ENCODE measurements at regions not wholly inside any gene's neighbourhood (a gene's known extent, or its start where the extent isn't known, plus 50 kb on each side); places are given as distances from the start of the nearest gene placed in this dataset.

GRCh38 chr4:157889788-157890187 is 283.0 kb downstream of the GASK1B start:
- Histone ChIP-seq H3K4me3 (ENCODE audit: low read depth, low read length) (no peak overlapping the region), H3K36me3 (ENCODE audit: insufficient read depth, low read length) (no peaks in the 10 kb centered on the region), H3K79me2 (ENCODE audit: control insufficient read depth, insufficient read depth, low read length, unreplicated experiment) (no peaks in the 10 kb centered on the region), H3K27ac (ENCODE audit: low read depth, low read length) (no peak overlapping the region), H2AFZ (ENCODE audit: low read length, unreplicated experiment) (no peak overlapping the region), H3K4me1 (ENCODE audit: control insufficient read depth, insufficient read depth, low read length, unreplicated experiment) (no peaks in the 10 kb centered on the region), H3K27me3 (ENCODE audit: insufficient read depth, low read length) (peaks cover 12% of the 10 kb centered on the region)

DNA sequence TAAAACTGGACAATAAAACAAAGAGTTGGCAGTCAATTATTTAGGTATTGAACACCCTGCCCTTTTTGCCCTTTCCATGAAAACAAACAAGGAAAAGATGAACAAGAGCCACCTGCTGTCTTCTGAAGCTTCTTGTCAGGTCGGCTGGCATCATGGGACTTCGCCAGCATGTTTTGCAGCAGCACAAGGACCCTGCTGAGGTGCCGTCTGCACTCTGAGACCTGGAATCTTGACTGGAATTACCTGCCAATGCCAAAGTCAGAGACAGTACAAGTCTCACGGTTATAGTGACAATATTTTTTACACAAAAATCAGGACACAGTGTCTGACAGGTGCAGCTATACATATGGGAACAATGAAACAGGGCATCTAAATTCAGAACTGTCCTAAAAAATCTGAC is 284.5 kb downstream of the GASK1B start:
- Histone ChIP-seq H3K27me3 (ENCODE audit: insufficient read depth, low read length) (peaks cover 12% of the 10 kb centered on the region), H3K4me1 (ENCODE audit: control insufficient read depth, insufficient read depth, low read length, unreplicated experiment) (no peaks in the 10 kb centered on the region), H3K4me3 (ENCODE audit: low read depth, low read length) (no peak overlapping the region), H2AFZ (ENCODE audit: low read length, unreplicated experiment) (no peak overlapping the region), H3K79me2 (ENCODE audit: control insufficient read depth, insufficient read depth, low read length, unreplicated experiment) (no peaks in the 10 kb centered on the region), H3K27ac (ENCODE audit: low read depth, low read length) (no peak overlapping the region), H3K36me3 (ENCODE audit: insufficient read depth, low read length) (no peaks in the 10 kb centered on the region)

DNA sequence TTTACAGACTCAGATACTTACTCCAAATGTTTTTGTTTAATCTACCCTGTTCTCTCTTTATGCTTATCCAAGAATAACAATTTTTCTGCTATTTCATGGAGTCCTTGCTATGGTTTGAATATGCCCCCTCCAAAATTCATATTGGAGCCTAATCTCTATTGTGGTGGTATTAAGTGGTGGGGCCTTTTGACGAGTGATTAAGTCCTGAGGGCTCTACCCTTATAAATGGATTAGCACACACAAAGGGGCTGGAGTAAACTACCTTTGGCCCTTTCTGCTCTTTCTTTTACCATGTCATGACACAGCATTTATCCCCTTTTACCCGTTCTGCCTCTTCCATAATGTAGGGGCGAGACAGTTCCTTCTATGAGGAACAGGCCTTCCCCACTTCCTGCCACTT is 285.5 kb downstream of the GASK1B start:
- H3K27me3 ChIP-seq (ENCODE audit: insufficient read depth, low read length) = peaks cover 8% of the 10 kb centered on the region
- H3K4me3 ChIP-seq (ENCODE audit: low read depth, low read length) = no peak overlapping the region
- no peaks in the 10 kb centered on the region for H3K36me3 ChIP-seq (ENCODE audit: insufficient read depth, low read length)
- no peak overlapping the region for H2AFZ ChIP-seq (ENCODE audit: low read length, unreplicated experiment)
- H3K27ac ChIP-seq (ENCODE audit: low read depth, low read length) = no peak overlapping the region
- H3K79me2 ChIP-seq (ENCODE audit: control insufficient read depth, insufficient read depth, low read length, unreplicated experiment) = no peaks in the 10 kb centered on the region
- H3K4me1 ChIP-seq (ENCODE audit: control insufficient read depth, insufficient read depth, low read length, unreplicated experiment) = no peaks in the 10 kb centered on the region

- peaks cover 6% of the 10 kb centered on the region for H3K27me3 ChIP-seq (ENCODE audit: insufficient read depth, low read length)
- no peaks in the 10 kb centered on the region for H3K79me2 ChIP-seq (ENCODE audit: control insufficient read depth, insufficient read depth, low read length, unreplicated experiment)
- no peaks in the 10 kb centered on the region for H3K36me3 ChIP-seq (ENCODE audit: insufficient read depth, low read length)
- no peak overlapping the region for H2AFZ ChIP-seq (ENCODE audit: low read length, unreplicated experiment)
- H3K27ac ChIP-seq (ENCODE audit: low read depth, low read length) = no peak overlapping the region
- no peaks in the 10 kb centered on the region for H3K4me1 ChIP-seq (ENCODE audit: control insufficient read depth, insufficient read depth, low read length, unreplicated experiment)
- H3K4me3 ChIP-seq (ENCODE audit: low read depth, low read length) = no peak overlapping the region
Measured at GRCh38 chr4:157886645-157887044, 286.2 kb downstream of the GASK1B start.

GRCh38 chr4:157885811-157886210 is 287.0 kb downstream of the GASK1B start:
- Histone ChIP-seq H3K27me3 (ENCODE audit: insufficient read depth, low read length) (peaks cover 6% of the 10 kb centered on the region), H3K27ac (ENCODE audit: low read depth, low read length) (no peak overlapping the region), H3K4me1 (ENCODE audit: control insufficient read depth, insufficient read depth, low read length, unreplicated experiment) (no peaks in the 10 kb centered on the region), H3K79me2 (ENCODE audit: control insufficient read depth, insufficient read depth, low read length, unreplicated experiment) (no peaks in the 10 kb centered on the region), H3K4me3 (ENCODE audit: low read depth, low read length) (no peak overlapping the region), H2AFZ (ENCODE audit: low read length, unreplicated experiment) (no peak overlapping the region), H3K36me3 (ENCODE audit: insufficient read depth, low read length) (no peaks in the 10 kb centered on the region)

DNA sequence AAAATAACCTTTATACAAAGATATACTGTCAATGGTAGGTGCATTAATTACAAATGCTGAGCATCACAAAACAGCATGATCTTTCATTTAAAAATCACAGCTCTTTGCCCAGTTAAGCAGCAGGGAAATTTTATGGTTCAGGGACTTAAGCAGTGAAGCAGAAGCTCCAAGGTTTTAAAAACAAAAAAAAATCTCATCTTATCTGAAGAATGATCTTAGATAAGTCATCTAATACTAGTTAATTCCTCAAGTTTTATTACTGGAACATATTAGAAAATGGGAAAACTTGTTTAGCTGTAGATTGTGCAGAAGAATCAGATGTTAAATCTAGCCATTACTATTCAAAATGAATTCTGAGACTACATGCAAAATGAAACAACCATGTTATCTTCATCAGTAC is 289.9 kb downstream of the GASK1B start:
- Histone ChIP-seq H3K4me3 (ENCODE audit: low read depth, low read length) (no peak overlapping the region), H3K27me3 (ENCODE audit: insufficient read depth, low read length) (peaks cover 2% of the 10 kb centered on the region; the same call in 1 of the 2 replicates), H3K27ac (ENCODE audit: low read depth, low read length) (no peak overlapping the region), H2AFZ (ENCODE audit: low read length, unreplicated experiment) (no peak overlapping the region), H3K4me1 (ENCODE audit: control insufficient read depth, insufficient read depth, low read length, unreplicated experiment) (no peaks in the 10 kb centered on the region), H3K79me2 (ENCODE audit: control insufficient read depth, insufficient read depth, low read length, unreplicated experiment) (no peaks in the 10 kb centered on the region), H3K36me3 (ENCODE audit: insufficient read depth, low read length) (no peaks in the 10 kb centered on the region)

DNA sequence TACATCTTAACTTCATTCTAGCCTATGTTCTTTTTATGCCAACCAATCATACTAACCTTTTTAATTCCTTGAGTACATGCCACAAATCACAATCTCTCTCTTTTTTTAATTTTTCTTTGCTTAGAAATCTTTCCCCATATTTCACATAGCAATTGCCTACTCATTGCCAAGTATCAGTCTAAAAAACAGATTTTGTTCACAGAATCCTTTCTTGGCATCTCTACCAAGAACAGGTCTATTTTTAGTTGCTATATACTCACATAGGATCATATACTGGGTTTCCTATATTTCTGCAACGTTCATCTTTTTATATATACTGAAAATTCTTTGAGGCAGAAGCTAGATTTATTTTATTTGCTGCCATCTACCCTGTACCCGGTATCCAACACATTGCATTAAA is 292.1 kb downstream of the GASK1B start:
- no peak overlapping the region for H3K4me3 ChIP-seq (ENCODE audit: low read depth, low read length)
- no peaks in the 10 kb centered on the region for H3K36me3 ChIP-seq (ENCODE audit: insufficient read depth, low read length)
- H2AFZ ChIP-seq (ENCODE audit: low read length, unreplicated experiment) = no peak overlapping the region
- peaks cover 2% of the 10 kb centered on the region; the same call in 1 of the 2 replicates for H3K27me3 ChIP-seq (ENCODE audit: insufficient read depth, low read length)
- no peaks in the 10 kb centered on the region for H3K79me2 ChIP-seq (ENCODE audit: control insufficient read depth, insufficient read depth, low read length, unreplicated experiment)
- H3K27ac ChIP-seq (ENCODE audit: low read depth, low read length) = no peak overlapping the region
- H3K4me1 ChIP-seq (ENCODE audit: control insufficient read depth, insufficient read depth, low read length, unreplicated experiment) = no peaks in the 10 kb centered on the region

GRCh38 chr4:157854819-157855218 is 318.0 kb downstream of the GASK1B start:
- no peak overlapping the region for H3K4me3 ChIP-seq (ENCODE audit: low read depth, low read length)
- no peaks in the 10 kb centered on the region for H3K79me2 ChIP-seq (ENCODE audit: control insufficient read depth, insufficient read depth, low read length, unreplicated experiment)
- H3K27ac ChIP-seq (ENCODE audit: low read depth, low read length) = no peak overlapping the region
- H2AFZ ChIP-seq (ENCODE audit: low read length, unreplicated experiment) = no peak overlapping the region
- no peaks in the 10 kb centered on the region; the same call in 1 of the 2 replicates for H3K27me3 ChIP-seq (ENCODE audit: insufficient read depth, low read length)
- no peaks in the 10 kb centered on the region for H3K36me3 ChIP-seq (ENCODE audit: insufficient read depth, low read length)
- H3K4me1 ChIP-seq (ENCODE audit: control insufficient read depth, insufficient read depth, low read length, unreplicated experiment) = no peaks in the 10 kb centered on the region

GRCh38 chr4:157840648-157841047 is 332.2 kb downstream of the GASK1B start:
- Histone ChIP-seq H3K79me2 (ENCODE audit: control insufficient read depth, insufficient read depth, low read length, unreplicated experiment) (no peaks in the 10 kb centered on the region), H3K4me3 (ENCODE audit: low read depth, low read length) (no peak overlapping the region), H3K27me3 (ENCODE audit: insufficient read depth, low read length) (no peaks in the 10 kb centered on the region), H3K4me1 (ENCODE audit: control insufficient read depth, insufficient read depth, low read length, unreplicated experiment) (no peaks in the 10 kb centered on the region), H3K36me3 (ENCODE audit: insufficient read depth, low read length) (no peaks in the 10 kb centered on the region), H2AFZ (ENCODE audit: low read length, unreplicated experiment) (no peak overlapping the region), H3K27ac (ENCODE audit: low read depth, low read length) (no peak overlapping the region)

DNA sequence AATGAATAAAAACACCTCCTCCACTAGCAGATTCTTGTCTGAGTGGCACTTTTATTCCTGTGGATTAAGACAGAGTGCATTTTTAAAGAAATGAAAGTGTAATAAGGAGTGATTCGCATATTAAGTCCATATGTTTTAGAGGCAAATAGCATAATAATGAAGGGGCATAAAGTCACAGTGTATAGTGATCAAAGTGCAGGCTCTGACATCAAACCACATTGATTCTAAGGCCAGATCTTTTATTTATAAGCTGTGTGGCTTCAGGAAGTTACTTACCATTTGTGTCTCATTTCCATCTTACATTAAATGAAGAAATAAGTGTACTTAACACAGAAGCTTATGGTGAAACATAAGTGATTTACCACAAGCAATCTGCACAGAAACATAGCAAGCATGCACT is 332.8 kb downstream of the GASK1B start:
- H3K36me3 ChIP-seq (ENCODE audit: insufficient read depth, low read length) = no peaks in the 10 kb centered on the region

GRCh38 chr4:157838366-157838765 is 334.5 kb downstream of the GASK1B start:
- Histone ChIP-seq H3K79me2 (ENCODE audit: control insufficient read depth, insufficient read depth, low read length, unreplicated experiment) (no peaks in the 10 kb centered on the region), H3K27me3 (ENCODE audit: insufficient read depth, low read length) (no peaks in the 10 kb centered on the region)

More for the DNA sequence above, 332.8 kb downstream of the GASK1B start:
- H3K27ac ChIP-seq (ENCODE audit: low read depth, low read length) = no peak overlapping the region
- no peaks in the 10 kb centered on the region for H3K27me3 ChIP-seq (ENCODE audit: insufficient read depth, low read length)
- no peaks in the 10 kb centered on the region for H3K79me2 ChIP-seq (ENCODE audit: control insufficient read depth, insufficient read depth, low read length, unreplicated experiment)
- H3K4me3 ChIP-seq (ENCODE audit: low read depth, low read length) = no peak overlapping the region
- no peaks in the 10 kb centered on the region for H3K4me1 ChIP-seq (ENCODE audit: control insufficient read depth, insufficient read depth, low read length, unreplicated experiment)
- no peak overlapping the region for H2AFZ ChIP-seq (ENCODE audit: low read length, unreplicated experiment)

More at GRCh38 chr4:157838366-157838765, 334.5 kb downstream of the GASK1B start:
- H2AFZ ChIP-seq (ENCODE audit: low read length, unreplicated experiment) = no peak overlapping the region
- H3K27ac ChIP-seq (ENCODE audit: low read depth, low read length) = no peak overlapping the region
- H3K36me3 ChIP-seq (ENCODE audit: insufficient read depth, low read length) = no peaks in the 10 kb centered on the region
- H3K4me3 ChIP-seq (ENCODE audit: low read depth, low read length) = no peak overlapping the region
- H3K4me1 ChIP-seq (ENCODE audit: control insufficient read depth, insufficient read depth, low read length, unreplicated experiment) = no peaks in the 10 kb centered on the region

Data from ACC112 (cell line).